ENCODE measurements at regions not wholly inside any gene's neighbourhood (a gene's known extent, or its start where the extent isn't known, plus 50 kb on each side); places are given as distances from the start of the nearest gene placed in this dataset.

GRCh38 chr18:34128436-34128835 lies 96.3 kb downstream of the NOL4 start:
- in situ Hi-C loops (cut with HindIII; ENCODE audit: low pct_unique_long_range_greater_than_20kb, low sequenced_read_pairs) = no loop called here

GRCh38 chr18:34126121-34126520 lies 98.6 kb downstream of the NOL4 start:
- POLR2A ChIA-PET = no interaction called here
- Histone ChIP-seq H3K4me3 (ENCODE audit: low read depth in 2 of 2, low read length in 2 of 2) (no peak overlapping the region), H3K36me3 (ENCODE audit: control insufficient read depth, insufficient read depth, low read length) (no peaks in the 10 kb centered on the region), H3K4me1 (ENCODE audit: control insufficient read depth, insufficient read depth, low read length) (no peaks in the 10 kb centered on the region), H3K27ac (ENCODE audit: low read length) (no peak overlapping the region), H3K9me3 (ENCODE audit: control insufficient read depth, insufficient read depth, low read depth, low read length) (no peaks in the 10 kb centered on the region), H3K27me3 (ENCODE audit: control insufficient read depth, insufficient read depth, low read length) (no peaks in the 10 kb centered on the region)
- BruUV-seq (replicated peaks) = no TSS peak
- in situ Hi-C loops (cut with HindIII; ENCODE audit: low pct_unique_long_range_greater_than_20kb, low sequenced_read_pairs) = no loop called here
- TF ChIP-seq POLR2AphosphoS5 (IDR thresholded peaks at IDR 0.05; ENCODE audit: low read depth, low read length) (no peak), CTCF (IDR thresholded peaks at IDR 0.05) (no peak), TCF7L2 (IDR thresholded peaks at IDR 0.05; ENCODE audit: low read depth, low read length) (no peak), REST (IDR thresholded peaks at IDR 0.05; ENCODE audit: insufficient read depth in 1 of 2, low read depth in 2 of 2, low read length in 1 of 2) (no peak), SIN3A (IDR thresholded peaks at IDR 0.05; ENCODE audit: borderline replicate concordance, insufficient read depth, low read depth, low read length) (no peak)
- CTCF ChIA-PET = no interaction called here
- DNase-seq (ENCODE audit: low read depth, low spot score) = no peak
- no peak for ATAC-seq
- intact Hi-C loops (cut with micrococcal nuclease; ENCODE audit: unreplicated experiment) = no loop called here

More at GRCh38 chr18:34128436-34128835, 96.3 kb downstream of the NOL4 start:
- ATAC-seq = no peak
- H3K4me3 ChIP-seq (ENCODE audit: low read depth in 2 of 2, low read length in 2 of 2) = no peak overlapping the region
- no peaks in the 10 kb centered on the region for H3K27me3 ChIP-seq (ENCODE audit: control insufficient read depth, insufficient read depth, low read length)
- DNase-seq (ENCODE audit: low read depth, low spot score) = no peak
- no TSS peak for BruUV-seq (replicated peaks)
- intact Hi-C loops (cut with micrococcal nuclease; ENCODE audit: unreplicated experiment) = no loop called here
- no peak overlapping the region for H3K27ac ChIP-seq (ENCODE audit: low read length)
- ChIA-PET POLR2A (no interaction called here), CTCF (no interaction called here)
- H3K9me3 ChIP-seq (ENCODE audit: control insufficient read depth, insufficient read depth, low read depth, low read length) = no peaks in the 10 kb centered on the region
- TF ChIP-seq SIN3A (IDR thresholded peaks at IDR 0.05; ENCODE audit: borderline replicate concordance, insufficient read depth, low read depth, low read length) (no peak), CTCF (IDR thresholded peaks at IDR 0.05) (no peak), POLR2AphosphoS5 (IDR thresholded peaks at IDR 0.05; ENCODE audit: low read depth, low read length) (no peak), TCF7L2 (IDR thresholded peaks at IDR 0.05; ENCODE audit: low read depth, low read length) (no peak), REST (IDR thresholded peaks at IDR 0.05; ENCODE audit: insufficient read depth in 1 of 2, low read depth in 2 of 2, low read length in 1 of 2) (no peak)
- H3K4me1 ChIP-seq (ENCODE audit: control insufficient read depth, insufficient read depth, low read length) = no peaks in the 10 kb centered on the region
- no peaks in the 10 kb centered on the region for H3K36me3 ChIP-seq (ENCODE audit: control insufficient read depth, insufficient read depth, low read length)
